Rectal smooth muscle tissue (tissue), 1 donor: ENCODE measurements at regions not wholly inside any gene's neighbourhood (a gene's known extent, or its start where the extent isn't known, plus 50 kb on each side); places are given as distances from the start of the nearest gene placed in this dataset.

Experiments used
- H3K27ac ChIP-seq: one replicate; pipeline ENCODE4 v1.7.0; 2013; ENCODE audit warnings: low read depth, low read length, inconsistent platforms
- H3K27me3 ChIP-seq: one replicate; pipeline ENCODE4 v1.7.0; 2013; ENCODE audit warnings: low read length; ENCODE audit not compliant: control insufficient read depth, insufficient read depth
- H3K36me3 ChIP-seq: one replicate; pipeline ENCODE4 v1.7.0; 2013; ENCODE audit warnings: low read length; ENCODE audit not compliant: control insufficient read depth, insufficient read depth
- H3K4me1 ChIP-seq: one replicate; pipeline ENCODE4 v1.7.0; 2013; ENCODE audit warnings: low read length; ENCODE audit not compliant: control insufficient read depth, insufficient read depth
- H3K4me3 ChIP-seq: one replicate; pipeline ENCODE4 v1.7.0; 2013; ENCODE audit warnings: low read length
- H3K9ac ChIP-seq: one replicate; pipeline ENCODE4 v1.7.0; 2013; ENCODE audit warnings: low read length

DNA sequence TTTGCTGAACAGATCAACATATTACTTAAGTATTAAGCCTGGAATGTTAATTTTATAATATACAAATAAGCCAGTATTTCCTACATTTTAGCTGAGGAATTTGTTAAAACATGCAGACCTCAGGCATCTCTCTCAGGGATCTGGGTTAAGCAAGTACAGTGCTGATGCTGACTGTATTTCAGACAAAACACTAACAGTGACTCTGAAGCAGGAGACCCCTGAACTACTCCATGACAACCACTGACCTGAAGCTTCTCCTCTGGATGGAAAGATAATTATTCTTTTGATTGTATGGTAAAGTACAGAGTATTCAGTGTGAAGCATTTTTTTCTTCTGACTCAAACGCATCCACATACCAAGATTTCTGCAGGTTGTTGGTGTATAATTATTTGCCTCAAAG, 680.8 kb downstream of the LIG4 start:
- no peaks in the 10 kb centered on the region for H3K36me3 ChIP-seq
- no peaks in the 10 kb centered on the region for H3K4me1 ChIP-seq
- no peak overlapping the region for H3K4me3 ChIP-seq
- no peak overlapping the region for H3K27ac ChIP-seq
- no peak overlapping the region for H3K9ac ChIP-seq
- H3K27me3 ChIP-seq: no peaks in the 10 kb centered on the region

DNA sequence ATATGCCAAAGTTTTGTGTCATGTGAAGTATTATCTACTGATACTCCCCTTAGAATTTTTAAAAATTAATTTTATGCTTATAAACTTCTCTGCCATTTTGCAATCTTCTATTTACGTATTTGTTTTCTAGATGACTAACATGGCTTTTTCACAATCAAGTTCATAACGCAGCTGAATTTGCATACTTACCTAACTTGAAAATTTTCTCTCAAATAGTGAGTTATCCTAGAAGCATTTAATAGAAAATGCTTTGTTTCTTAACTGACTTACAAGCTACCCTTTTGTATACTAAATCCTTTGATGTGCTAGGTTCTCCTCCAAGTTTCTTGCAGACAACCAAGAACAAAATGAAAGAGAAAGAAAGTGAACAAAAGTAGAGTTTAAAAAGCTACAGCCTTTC, 683.5 kb downstream of the LIG4 start:
- Histone ChIP-seq H3K4me3 (no peak overlapping the region), H3K9ac (no peak overlapping the region), H3K4me1 (no peaks in the 10 kb centered on the region), H3K36me3 (no peaks in the 10 kb centered on the region), H3K27me3 (no peaks in the 10 kb centered on the region), H3K27ac (no peak overlapping the region)

DNA sequence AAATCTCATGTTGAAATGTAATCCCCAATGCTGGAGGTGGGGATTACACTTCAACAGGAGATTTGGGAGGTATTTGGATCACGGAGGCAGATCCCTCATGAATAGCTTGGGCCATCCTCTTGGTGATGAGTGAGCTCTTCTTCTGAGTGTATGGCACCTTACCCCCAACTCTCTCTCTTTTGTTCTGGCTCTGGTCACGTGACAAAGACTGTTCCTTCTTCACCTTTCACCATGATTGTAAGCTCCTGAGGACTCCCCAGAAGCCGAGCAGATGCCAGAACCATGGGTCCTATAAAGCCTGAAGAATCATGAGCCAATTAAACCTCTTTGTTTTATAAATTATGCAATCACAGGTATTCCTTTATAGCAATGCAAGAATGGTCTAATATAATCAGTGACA, 684.2 kb downstream of the LIG4 start:
- Histone ChIP-seq H3K27me3 (no peaks in the 10 kb centered on the region), H3K9ac (no peak overlapping the region), H3K36me3 (no peaks in the 10 kb centered on the region), H3K27ac (no peak overlapping the region), H3K4me1 (no peaks in the 10 kb centered on the region), H3K4me3 (no peak overlapping the region)

DNA sequence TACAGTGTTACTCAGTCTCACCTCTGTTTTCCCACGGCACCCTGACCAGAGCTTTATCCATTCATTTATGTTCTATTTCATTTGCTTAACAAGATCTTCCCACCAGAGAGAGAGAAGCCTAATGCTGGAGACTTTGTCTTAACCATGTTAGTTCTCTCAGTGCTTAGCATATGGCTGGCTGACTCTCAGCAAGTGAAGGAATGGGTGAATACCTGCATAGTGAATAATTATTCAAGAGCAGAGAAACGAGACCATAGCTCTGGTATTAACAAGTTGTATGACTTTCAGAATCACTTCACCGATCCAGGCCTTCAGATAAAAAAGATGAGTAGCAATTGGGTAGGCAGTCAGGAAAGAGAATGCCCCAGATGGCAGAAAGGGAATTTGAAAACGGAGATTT, 686.3 kb downstream of the LIG4 start:
- no peaks in the 10 kb centered on the region for H3K36me3 ChIP-seq
- no peaks in the 10 kb centered on the region for H3K4me1 ChIP-seq
- H3K4me3 ChIP-seq: no peak overlapping the region
- no peak overlapping the region for H3K9ac ChIP-seq
- H3K27me3 ChIP-seq: no peaks in the 10 kb centered on the region
- H3K27ac ChIP-seq: no peak overlapping the region

- Histone ChIP-seq H3K4me3 (no peak overlapping the region), H3K4me1 (no peaks in the 10 kb centered on the region), H3K27ac (no peak overlapping the region), H3K36me3 (no peaks in the 10 kb centered on the region), H3K9ac (no peak overlapping the region), H3K27me3 (no peaks in the 10 kb centered on the region)
These were observed 696.6 kb downstream of the LIG4 start for GRCh38 chr13:107518780-107519179.

- no peak overlapping the region for H3K4me3 ChIP-seq
- H3K9ac ChIP-seq: no peak overlapping the region
- no peaks in the 10 kb centered on the region for H3K36me3 ChIP-seq
- no peaks in the 10 kb centered on the region for H3K4me1 ChIP-seq
- no peak overlapping the region for H3K27ac ChIP-seq
- no peaks in the 10 kb centered on the region for H3K27me3 ChIP-seq
These were observed 697.0 kb downstream of the LIG4 start for GRCh38 chr13:107518292-107518691.

- Histone ChIP-seq H3K4me1 (no peaks in the 10 kb centered on the region), H3K27me3 (no peaks in the 10 kb centered on the region), H3K27ac (no peak overlapping the region), H3K36me3 (no peaks in the 10 kb centered on the region), H3K9ac (no peak overlapping the region), H3K4me3 (no peak overlapping the region)
These were observed 698.8 kb downstream of the LIG4 start for GRCh38 chr13:107516517-107516916.

GRCh38 chr13:107512551-107512950, 702.8 kb downstream of the LIG4 start:
- Histone ChIP-seq H3K4me1 (no peaks in the 10 kb centered on the region), H3K36me3 (no peaks in the 10 kb centered on the region), H3K9ac (no peak overlapping the region)

GRCh38 chr13:107497661-107498060, 717.7 kb downstream of the LIG4 start:
- no peak overlapping the region for H3K4me3 ChIP-seq
- H3K9ac ChIP-seq: no peak overlapping the region
- H3K36me3 ChIP-seq: no peaks in the 10 kb centered on the region
- no peaks in the 10 kb centered on the region for H3K27me3 ChIP-seq
- no peak overlapping the region for H3K27ac ChIP-seq
- H3K4me1 ChIP-seq: no peaks in the 10 kb centered on the region

More at GRCh38 chr13:107512551-107512950, 702.8 kb downstream of the LIG4 start:
- H3K27me3 ChIP-seq: no peaks in the 10 kb centered on the region
- no peak overlapping the region for H3K4me3 ChIP-seq
- no peak overlapping the region for H3K27ac ChIP-seq

GRCh38 chr13:107493266-107493665, 722.1 kb downstream of the LIG4 start:
- Histone ChIP-seq H3K27ac (no peak overlapping the region), H3K27me3 (no peaks in the 10 kb centered on the region), H3K4me1 (no peaks in the 10 kb centered on the region), H3K9ac (no peak overlapping the region), H3K36me3 (no peaks in the 10 kb centered on the region), H3K4me3 (no peak overlapping the region)

- no peaks in the 10 kb centered on the region for H3K4me1 ChIP-seq
- H3K9ac ChIP-seq: no peak overlapping the region
- H3K27ac ChIP-seq: no peak overlapping the region
These were observed 732.6 kb downstream of the LIG4 start for GRCh38 chr13:107482688-107483087.

DNA sequence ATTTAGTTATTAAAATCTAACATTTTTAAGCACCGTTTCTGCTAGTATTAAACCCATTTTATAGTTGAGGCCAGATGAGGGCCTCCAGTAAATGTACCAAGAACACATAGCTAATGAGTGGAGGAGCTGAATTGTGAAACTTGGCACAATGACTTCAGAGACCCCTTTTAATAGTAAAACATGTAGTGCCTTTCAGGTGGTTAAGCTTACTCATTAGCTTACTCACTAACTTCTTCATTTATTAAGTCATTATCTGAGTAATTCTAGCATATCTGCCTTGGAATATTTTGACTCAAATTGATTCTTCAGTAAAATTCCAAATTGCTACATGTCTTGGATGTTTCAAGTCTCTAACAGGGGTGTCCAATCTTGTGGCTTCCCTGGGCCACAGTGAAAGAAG, 735.2 kb downstream of the LIG4 start:
- Histone ChIP-seq H3K27ac (no peak overlapping the region), H3K9ac (no peak overlapping the region), H3K4me1 (no peaks in the 10 kb centered on the region), H3K36me3 (no peaks in the 10 kb centered on the region), H3K27me3 (no peaks in the 10 kb centered on the region), H3K4me3 (no peak overlapping the region)

More at GRCh38 chr13:107482688-107483087, 732.6 kb downstream of the LIG4 start:
- Histone ChIP-seq H3K36me3 (no peaks in the 10 kb centered on the region), H3K4me3 (no peak overlapping the region), H3K27me3 (no peaks in the 10 kb centered on the region)

- H3K9ac ChIP-seq: no peak overlapping the region
- no peaks in the 10 kb centered on the region for H3K36me3 ChIP-seq
- H3K4me1 ChIP-seq: no peaks in the 10 kb centered on the region
- H3K4me3 ChIP-seq: no peak overlapping the region
- H3K27ac ChIP-seq: no peak overlapping the region
- no peaks in the 10 kb centered on the region for H3K27me3 ChIP-seq
These were observed 737.5 kb downstream of the LIG4 start for GRCh38 chr13:107477772-107478379.
